HG03045 (cell line): ENCODE measurements at regions not wholly inside any gene's neighbourhood (a gene's known extent, or its start where the extent isn't known, plus 50 kb on each side); places are given as distances from the start of the nearest gene placed in this dataset.
"Not testable (repeated sequence)": the region's sequence is repeated elsewhere in the genome, so short reads cannot be mapped to it uniquely, and the experiment has no call there.

Source experiments
- ATAC-seq: cut with Tn5 transposase; IDR thresholded peaks from one replicate; pipeline ENCODE4 v1.9.1; 2021; ENCODE audit warnings: mild to moderate bottlenecking, moderate library complexity; ENCODE audit not compliant: unreplicated experiment

DNA sequence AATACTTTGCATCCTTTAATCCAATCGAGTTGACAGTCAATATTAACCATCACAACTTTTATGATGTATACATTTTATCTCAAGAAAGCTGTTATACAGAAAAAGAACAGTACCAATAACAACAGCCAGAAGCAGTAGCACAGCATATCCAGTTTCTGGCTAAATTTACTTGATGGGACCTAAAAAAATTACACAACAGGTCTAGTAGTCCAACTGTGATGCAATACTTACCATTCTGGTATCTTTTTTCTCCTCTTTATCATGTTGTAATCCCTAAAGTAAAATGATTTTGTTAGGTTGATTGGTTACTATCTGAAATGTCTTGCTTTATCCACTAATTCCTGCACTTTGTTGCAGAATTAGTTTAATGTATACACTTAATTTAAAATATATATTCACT lies 1150.6 kb downstream of the FAT4 start:
- no peak for ATAC-seq

DNA sequence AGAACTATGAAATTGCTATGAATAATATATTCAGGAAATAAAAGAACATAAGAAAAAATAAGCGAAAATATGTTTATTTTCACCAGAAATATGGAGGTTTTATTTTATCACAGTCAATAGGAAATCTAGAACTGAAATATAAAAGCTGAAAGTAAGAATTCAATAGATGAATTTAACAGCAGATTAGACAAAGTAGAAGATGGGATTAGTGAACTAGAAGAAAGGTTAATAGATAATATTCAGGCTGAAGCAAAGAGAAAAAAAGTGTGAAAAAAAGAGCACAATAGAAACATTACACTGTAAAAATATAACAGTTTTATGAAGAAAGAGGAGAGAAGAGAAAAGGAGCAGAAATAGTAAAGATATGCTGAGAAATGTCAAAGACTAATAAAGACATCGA lies 1152.1 kb downstream of the FAT4 start:
- no peak for ATAC-seq

DNA sequence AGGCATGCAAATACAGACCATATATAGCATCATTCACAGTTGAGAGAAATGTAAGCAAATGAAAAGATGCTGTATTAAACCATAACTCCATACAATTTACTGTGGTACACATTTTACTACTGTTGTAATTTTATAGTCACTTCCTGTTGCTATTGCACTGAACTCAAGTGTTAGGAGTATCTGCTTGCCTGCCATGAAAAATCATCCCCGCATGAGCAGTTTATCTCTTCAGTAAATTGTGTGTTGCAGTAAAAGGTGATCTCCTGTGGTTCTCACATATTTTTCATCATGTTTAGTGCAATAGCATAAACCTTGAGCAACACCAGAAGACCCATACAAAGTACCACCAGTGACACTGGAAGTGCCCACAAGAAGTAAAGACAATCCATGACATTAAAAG lies 1153.4 kb downstream of the FAT4 start:
- ATAC-seq, result no peak

- no peak for ATAC-seq
Observed at GRCh38 chr4:126470862-126471261, 1156.1 kb downstream of the FAT4 start.

DNA sequence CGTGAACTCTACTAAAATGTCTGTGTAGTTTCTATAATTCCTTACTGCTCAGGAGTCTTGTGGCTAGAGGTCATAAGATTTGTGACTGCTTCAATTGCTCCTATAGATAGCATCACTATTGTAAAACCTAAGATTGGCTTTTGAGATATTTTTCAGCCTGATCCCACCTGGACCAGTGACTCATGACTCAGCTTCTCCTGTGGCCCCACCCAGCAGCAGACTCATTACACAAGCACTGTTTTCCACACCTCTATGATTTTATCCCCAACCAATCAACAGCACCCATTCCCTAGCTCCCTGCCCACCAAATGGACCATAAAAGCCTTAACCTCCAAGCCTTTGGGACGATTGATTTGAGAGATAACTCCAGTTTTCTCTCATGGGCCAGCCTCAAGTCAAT lies 1157.0 kb upstream of the INTU start:
- ATAC-seq, result no peak

DNA sequence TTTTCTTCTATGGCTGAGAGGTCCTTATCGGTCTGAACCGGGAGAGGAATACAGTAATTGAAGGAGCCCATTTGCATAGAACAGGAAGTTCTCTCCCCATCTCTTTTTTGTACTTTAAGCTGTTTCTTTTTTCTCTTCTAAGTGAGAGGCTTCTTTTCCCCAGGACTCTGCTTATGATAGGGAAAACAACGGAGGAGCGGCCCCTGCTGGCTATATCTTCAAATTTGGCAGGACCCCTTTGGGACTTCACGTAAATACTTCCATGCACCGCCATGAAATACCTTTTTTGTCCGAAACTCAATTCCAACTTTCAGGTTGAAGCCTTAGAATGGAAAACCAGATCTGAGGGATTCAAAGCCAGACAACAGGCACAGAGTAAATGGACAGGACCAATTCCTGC lies 1153.0 kb upstream of the INTU start:
- no peak for ATAC-seq

DNA sequence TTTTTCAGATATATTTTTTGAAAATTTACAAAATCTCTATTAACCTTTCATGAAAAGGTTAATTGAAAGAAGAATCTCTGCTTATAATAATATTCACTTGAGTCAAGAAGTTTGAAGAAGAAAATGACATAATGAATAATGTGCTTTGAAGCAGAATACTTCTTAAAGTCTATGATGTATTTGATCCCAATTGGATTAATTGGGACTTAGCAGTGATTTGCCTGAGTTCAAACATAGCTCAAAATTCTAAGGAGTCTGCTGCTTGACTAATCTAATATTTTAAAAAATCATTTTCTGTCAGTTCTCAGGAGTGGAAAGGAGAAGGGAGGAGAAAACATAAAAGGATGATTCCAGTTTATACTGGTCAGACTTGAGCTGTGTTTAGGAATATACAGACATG lies 1150.4 kb upstream of the INTU start:
- no peak for ATAC-seq

DNA sequence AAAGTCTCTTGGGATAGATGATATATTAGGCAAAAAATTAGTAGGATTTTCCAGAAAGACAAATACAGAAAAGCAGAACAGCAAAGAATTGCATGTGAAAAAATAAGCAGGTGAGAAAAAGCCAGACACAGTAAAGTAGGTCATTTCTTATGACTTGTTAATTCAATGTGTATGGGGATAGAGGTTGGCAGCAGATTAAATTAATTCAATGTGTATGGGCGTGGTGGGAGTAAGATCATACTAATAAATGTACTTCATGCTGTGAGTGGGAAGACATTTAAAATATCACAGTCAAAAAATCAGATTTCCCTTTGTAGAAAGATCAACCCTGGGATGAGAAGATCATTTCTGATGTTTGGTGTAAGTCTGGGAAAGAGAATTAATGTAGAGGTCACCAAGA lies 1146.4 kb upstream of the INTU start:
- no peak for ATAC-seq

- ATAC-seq, result no peak
Observed at GRCh38 chr4:126489826-126490463, 1142.8 kb upstream of the INTU start.

- no peak for ATAC-seq
Observed at GRCh38 chr4:126495163-126495752, 1137.5 kb upstream of the INTU start.

GRCh38 chr4:126512979-126513378 lies 1119.8 kb upstream of the INTU start:
- ATAC-seq, result no peak

DNA sequence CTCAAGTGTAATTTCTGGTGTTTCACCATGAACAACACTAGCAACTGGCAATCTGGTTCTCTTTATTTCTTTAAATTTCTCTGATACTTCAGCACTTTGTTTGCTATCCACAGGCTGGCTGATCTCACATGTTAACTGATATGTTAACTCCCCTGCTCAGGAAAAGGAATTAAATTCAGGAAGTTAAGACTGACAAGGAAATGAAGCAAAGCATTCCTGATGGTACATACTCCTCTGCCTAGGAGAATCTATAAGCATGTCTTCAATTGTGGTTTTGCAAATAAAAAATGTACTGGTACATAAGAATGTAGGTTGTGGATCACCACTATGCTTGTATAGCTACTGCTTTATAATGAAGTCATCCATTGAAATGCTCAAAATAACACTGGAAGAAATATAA lies 1119.2 kb upstream of the INTU start:
- ATAC-seq, result no peak

- ATAC-seq, result no peak
Observed at GRCh38 chr4:126520731-126521130, 1112.0 kb upstream of the INTU start.

DNA sequence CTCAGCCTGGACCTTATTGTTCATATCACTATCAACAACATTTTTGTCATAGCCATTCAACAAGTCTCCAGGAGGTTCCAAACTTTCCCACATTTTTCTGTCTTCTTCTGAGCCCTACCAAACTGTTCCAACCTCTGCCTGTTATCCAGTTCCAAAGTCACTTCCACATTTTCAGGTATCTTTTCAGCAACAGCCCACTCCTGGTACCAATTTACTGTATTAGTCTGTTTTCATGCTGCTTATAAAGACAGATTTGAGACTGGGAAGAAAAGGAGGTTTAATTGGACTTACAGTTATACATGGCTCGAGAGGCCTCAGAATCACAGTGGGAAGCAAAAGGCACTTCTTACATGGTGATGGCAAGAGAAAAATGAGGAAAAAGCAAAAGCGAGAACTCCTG lies 1107.4 kb upstream of the INTU start:
- ATAC-seq, result not testable (repeated sequence)

DNA sequence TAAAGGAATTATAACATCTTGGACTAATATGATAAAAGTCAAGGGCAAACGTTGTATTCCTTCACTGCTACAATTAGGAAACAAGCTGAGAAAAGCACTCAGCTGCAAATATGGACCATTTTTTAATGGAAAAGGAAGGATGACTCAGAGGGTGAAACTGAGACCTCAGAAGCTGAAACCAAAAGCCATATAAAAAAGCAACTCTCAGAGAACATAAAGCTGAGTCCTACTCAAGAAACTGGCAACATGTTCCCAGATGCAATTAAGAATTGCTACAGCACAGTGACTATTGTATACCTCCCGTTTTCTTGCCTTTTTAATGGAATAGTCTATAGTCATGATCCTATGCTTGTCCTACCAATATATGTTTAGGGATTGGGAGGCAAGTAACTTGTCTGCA lies 1106.4 kb upstream of the INTU start:
- no peak for ATAC-seq

DNA sequence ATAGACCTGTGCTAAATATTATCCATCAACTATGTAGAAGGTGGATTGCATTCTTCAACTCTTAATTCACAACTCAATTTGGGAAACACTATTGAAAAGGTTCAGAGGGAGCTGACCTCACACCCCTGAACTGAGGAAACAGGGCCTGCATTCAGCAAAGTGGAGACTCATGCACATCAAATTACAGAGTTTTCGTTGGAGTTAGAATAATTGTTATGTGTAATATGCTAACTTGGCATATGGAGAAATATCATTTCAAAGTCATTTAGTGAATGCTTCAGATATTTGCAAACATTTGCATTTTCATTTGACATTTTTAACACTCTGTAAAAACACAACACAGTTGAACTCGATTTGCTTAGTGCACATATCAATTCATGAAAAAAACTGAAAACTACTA lies 1102.8 kb upstream of the INTU start:
- ATAC-seq, result no peak

DNA sequence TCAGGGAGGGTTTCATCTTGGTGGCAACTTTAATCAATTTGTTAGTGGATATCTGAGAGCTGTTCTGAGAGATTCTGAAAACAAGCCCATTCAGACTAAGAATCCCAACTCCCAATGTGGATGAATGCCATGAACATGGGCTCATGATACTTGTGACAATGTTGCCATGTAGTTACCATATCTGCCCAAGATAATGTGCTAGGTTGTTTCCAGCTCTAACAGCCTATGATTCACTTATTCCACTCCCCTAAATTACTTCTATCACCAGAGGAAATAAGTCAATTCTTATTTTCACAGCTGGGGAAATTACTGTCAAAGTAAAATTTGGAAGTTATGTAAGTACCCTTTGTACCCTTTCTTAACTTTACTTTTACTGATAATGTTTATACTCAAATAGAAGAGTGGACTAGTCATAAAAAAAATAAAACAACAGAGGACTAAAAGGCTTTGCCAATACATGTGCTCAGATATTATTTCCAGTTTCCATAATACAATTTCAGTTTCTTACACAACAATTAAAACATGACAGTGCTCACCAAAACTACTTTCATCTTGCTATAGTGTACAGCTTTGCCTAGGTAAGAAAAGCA lies 1101.7 kb upstream of the INTU start:
- no peak for ATAC-seq

DNA sequence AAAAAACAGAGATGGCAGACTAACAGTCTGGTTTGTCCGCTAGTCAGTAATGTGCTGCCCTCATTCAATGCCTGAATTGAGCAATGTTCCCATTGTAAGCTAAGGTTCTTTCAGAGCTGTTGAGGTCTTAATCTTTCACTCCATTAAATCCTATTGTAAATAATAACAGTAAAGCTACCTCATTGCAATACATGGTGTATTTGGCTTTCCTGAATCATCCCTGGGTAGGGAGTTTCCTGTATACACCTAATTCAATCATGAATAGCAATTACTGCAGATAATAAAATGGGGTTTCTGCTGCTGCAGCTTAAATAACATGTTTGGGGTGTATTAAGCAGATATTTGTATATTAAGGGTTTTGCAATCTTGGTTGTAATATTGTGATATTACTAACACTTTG lies 1100.2 kb upstream of the INTU start:
- no peak for ATAC-seq

DNA sequence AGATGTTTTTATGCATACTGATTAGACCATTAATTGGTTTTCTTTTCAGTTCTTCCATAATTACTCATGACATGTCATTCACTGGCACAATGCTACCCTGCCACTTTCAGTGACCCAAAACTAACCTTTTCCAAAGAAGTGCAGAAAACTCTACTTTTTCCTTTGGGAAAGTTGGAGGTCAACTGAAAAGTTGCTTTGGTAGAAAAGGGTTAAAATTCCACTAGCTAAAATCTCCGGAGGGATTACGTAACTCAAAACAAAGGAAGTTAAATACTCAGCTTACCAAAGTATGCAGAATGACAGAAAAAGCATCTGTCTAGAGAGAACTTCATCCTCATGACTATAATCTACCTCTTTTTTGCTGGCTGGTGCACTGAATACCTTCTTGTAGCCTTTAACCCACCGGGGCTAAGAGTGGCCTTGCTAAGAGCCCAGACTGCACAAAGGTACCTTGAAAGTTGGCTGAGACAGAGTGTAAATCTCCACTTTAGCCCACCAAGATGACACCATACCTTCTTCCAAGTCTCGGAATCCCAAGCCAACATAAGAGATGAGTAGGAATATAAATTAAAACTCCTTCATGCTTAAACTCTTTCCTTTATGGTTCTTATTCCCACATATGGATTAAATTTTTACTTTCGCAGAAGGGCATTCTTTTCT lies 1099.5 kb upstream of the INTU start:
- no peak for ATAC-seq

GRCh38 chr4:126539771-126540170 lies 1093.0 kb upstream of the INTU start:
- ATAC-seq, result no peak

- no peak for ATAC-seq
Observed at GRCh38 chr4:126541820-126542219, 1090.9 kb upstream of the INTU start.

GRCh38 chr4:126544276-126544675 lies 1088.5 kb upstream of the INTU start:
- ATAC-seq, result no peak
